ENCODE measurements at regions not wholly inside any gene's neighbourhood (a gene's known extent, or its start where the extent isn't known, plus 50 kb on each side); places are given as distances from the start of the nearest gene placed in this dataset.
A peak's percentile ranks its signal among the peaks of the same experiment; 100 is the strongest.
"Not testable (repeated sequence)": the region's sequence is repeated elsewhere in the genome, so short reads cannot be mapped to it uniquely, and the experiment has no call there.

DNA sequence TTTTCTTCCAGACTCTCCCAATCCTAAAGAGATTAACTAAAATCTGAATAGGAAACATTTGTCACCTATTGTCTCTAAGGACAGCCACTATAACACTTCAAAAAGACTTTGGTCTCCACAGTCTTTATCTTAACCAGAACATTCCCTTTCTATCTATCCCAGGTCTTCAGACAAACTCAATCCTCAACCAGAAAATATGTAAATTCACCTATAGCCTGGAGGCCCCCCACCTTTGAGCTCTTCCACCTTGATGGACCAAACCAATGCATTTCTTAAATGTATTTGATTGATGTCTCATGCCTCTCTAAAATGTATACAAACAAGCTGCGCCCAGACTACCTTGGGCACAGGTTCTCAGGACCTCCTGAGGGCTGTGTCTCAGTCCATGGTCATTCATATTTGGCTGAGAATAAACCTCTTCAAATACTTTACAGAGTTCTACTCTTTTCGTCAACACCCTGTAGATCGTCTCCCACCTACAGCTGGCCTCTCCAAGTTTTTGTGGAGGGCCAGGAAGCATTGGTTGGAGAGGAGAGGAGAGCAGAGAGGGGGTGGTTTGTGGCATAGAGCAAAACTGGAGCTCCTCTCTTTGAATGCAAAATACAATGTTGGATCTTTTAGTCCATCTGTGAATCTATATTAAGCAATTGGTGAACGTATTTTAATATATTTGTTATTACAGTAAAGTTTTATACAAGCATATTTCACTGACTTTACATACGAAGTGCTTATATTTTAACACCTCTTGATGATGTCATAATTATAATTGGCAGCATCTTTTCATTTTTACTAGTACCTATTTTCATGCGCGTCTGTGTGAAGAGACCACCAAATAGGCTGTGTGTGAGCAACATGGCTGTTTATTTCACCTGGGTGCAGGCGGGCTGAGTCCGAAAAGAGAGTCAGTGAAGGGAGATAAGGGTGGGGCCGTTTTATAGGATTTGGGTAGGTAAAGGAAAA lies 230.7 kb upstream of the DUSP10 start:
- no peaks in the 10 kb centered on the region for H3K4me1 ChIP-seq
- 82 to 92% methylated on average over 9 to 10 of the region's 10 CpGs for WGBS, 2 donors
- TF ChIP-seq, protein P1, sequence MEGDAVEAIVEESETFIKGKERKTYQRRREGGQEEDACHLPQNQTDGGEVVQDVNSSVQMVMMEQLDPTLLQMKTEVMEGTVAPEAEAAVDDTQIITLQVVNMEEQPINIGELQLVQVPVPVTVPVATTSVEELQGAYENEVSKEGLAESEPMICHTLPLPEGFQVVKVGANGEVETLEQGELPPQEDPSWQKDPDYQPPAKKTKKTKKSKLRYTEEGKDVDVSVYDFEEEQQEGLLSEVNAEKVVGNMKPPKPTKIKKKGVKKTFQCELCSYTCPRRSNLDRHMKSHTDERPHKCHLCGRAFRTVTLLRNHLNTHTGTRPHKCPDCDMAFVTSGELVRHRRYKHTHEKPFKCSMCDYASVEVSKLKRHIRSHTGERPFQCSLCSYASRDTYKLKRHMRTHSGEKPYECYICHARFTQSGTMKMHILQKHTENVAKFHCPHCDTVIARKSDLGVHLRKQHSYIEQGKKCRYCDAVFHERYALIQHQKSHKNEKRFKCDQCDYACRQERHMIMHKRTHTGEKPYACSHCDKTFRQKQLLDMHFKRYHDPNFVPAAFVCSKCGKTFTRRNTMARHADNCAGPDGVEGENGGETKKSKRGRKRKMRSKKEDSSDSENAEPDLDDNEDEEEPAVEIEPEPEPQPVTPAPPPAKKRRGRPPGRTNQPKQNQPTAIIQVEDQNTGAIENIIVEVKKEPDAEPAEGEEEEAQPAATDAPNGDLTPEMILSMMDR (IDR thresholded peaks at IDR 0.05): no peak
- DNase-seq (no peak), ATAC-seq (no peak), FAIRE-seq (no peak)
- no peaks in the 10 kb centered on the region for H3K36me3 ChIP-seq
- H3K9me3 ChIP-seq: no peaks in the 10 kb centered on the region
- intact Hi-C loops (cut with DNase I): no loop called here
- H3K4me3 ChIP-seq: no peak overlapping the region
- no peak overlapping the region for H3K27ac ChIP-seq
- no peaks in the 10 kb centered on the region for H3K27me3 ChIP-seq

DNA sequence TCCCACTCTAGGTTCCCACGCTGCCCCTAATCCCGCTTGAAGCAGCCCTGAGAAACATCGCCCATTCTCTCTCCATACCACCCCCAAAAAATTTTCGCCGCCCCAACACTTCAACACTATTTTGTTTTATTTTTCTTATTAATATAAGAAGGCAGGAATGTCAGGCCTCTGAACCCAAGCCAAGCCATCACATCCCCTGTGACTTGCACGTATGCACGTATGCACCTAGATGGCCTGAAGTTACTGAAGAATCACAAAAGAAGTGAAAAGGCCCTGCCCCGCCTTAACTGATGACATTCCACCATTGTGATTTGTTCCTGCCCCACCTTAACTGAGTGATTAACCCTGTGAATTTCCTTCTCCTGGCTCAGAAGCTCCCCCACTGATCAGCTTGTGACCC lies 229.1 kb upstream of the DUSP10 start:
- H3K9me3 ChIP-seq; ATAC-seq; FAIRE-seq; H3K4me1 ChIP-seq; intact Hi-C loops (cut with DNase I); H3K27me3 ChIP-seq; H3K27ac ChIP-seq; DNase-seq; H3K4me3 ChIP-seq; H3K36me3 ChIP-seq: not testable (repeated sequence)
- WGBS, 2 donors: 91 to 94% methylated on average over 8 of the region's 8 CpGs

DNA sequence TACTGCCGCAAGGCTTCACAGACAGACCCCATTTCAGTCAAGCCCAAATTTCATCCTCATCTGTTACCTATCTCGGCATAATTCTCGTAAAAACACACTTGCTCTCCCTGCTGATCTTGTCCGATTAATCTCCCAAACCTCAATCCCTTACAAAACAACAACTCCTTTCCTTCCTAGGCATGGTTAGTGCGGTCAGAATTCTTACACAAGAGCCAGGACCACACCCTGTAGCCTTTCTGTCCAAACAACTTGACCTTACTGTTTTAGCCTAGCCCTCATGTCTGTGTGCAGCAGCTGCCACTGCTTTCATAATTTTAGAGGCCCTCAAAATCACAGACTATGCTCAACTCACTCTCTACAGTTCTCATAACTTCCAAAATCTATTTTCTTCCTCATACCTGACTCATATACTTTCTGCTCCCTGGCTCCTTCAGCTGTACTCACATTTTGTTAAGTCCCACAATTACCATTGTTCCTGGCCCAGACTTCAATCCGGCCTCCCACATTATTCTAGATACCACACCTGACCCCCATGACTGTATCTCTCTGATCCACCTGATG lies 227.5 kb upstream of the DUSP10 start:
- WGBS, 2 donors: 89 to 94% methylated on average over 5 to 6 of the region's 6 CpGs
- intact Hi-C loops (cut with DNase I); H3K36me3 ChIP-seq; H3K27ac ChIP-seq; H3K27me3 ChIP-seq; H3K4me1 ChIP-seq; DNase-seq; ATAC-seq; H3K4me3 ChIP-seq; H3K9me3 ChIP-seq; FAIRE-seq: not testable (repeated sequence)

DNA sequence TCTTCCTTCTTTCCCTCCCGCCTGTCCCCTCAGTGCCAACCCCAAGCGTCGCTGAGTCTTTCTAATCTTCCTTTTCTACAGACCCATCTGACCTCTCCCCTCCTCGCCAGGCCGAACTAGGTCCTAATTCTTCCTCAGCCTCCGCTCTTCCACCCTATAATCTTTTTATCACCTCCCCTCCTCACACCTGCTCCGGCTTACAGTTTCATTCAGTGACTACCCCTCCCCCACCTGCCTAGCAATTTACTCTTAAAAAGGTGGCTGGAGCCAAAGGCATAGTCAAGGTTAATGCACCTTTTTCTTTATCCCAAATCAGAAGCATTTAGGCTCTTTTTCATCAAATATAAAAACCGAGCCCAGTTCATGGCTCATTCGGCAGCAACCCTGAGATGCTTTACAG lies 225.6 kb upstream of the DUSP10 start:
- FAIRE-seq; intact Hi-C loops (cut with DNase I); H3K9me3 ChIP-seq; H3K4me1 ChIP-seq; H3K4me3 ChIP-seq; DNase-seq; ATAC-seq; H3K27me3 ChIP-seq; H3K36me3 ChIP-seq; H3K27ac ChIP-seq: not testable (repeated sequence)
- 73 to 76% methylated on average over 6 to 9 of the region's 9 CpGs for WGBS, 2 donors

DNA sequence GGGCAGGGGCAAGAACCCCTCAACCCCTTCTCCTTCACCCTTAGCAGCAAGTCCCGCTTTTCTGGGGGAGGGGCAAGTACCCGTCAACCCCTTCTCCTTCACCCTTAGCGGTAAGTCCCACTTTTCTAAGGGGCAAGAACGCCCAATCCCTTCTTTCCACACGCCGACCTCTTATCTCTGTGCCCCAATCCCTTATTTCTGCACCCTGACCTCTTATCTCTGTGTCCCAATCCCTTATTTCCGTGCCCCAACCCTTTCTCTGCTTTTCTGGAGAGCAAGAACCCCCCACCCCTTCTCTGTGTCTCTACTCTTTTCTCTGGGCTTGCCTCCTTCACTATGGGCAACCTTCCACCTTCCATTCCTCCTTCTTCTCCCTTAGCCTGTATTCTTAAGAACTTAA lies 225.0 kb upstream of the DUSP10 start:
- H3K27ac ChIP-seq; H3K4me3 ChIP-seq; FAIRE-seq; ATAC-seq; intact Hi-C loops (cut with DNase I); H3K36me3 ChIP-seq; H3K4me1 ChIP-seq; H3K9me3 ChIP-seq; DNase-seq; H3K27me3 ChIP-seq: not testable (repeated sequence)
- 83 to 84% methylated on average over 7 of the region's 7 CpGs for WGBS, 2 donors

DNA sequence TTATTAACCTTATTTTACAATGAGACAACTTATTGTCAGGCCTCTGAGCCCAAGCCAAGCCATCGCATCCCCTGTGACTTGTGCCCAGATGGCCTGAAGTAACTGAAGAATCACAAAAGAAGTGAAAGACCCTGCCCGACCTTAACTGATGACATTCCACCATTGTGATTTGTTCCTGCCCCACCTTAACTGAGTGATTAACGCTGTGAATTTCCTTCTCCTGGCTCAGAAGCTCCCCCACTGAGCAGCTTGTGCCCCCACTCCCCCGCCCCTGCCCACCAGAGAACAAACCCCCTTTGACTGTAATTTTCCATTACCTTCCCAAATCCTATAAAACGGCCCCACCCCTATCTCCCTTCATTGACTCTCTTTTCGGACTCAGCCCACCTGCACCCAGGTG lies 224.0 kb upstream of the DUSP10 start:
- ATAC-seq; intact Hi-C loops (cut with DNase I); DNase-seq; H3K9me3 ChIP-seq; FAIRE-seq; H3K36me3 ChIP-seq; H3K27me3 ChIP-seq; H3K4me3 ChIP-seq: not testable (repeated sequence)
- Histone ChIP-seq H3K27ac (peak overlapping the region in 1 of 4 donors; percentile 6), H3K4me1 (peaks cover 0 to 18% (median 7%) of the 10 kb centered on the region in 3 donors)
- 71 to 75% methylated on average over 6 of the region's 6 CpGs for WGBS, 2 donors

DNA sequence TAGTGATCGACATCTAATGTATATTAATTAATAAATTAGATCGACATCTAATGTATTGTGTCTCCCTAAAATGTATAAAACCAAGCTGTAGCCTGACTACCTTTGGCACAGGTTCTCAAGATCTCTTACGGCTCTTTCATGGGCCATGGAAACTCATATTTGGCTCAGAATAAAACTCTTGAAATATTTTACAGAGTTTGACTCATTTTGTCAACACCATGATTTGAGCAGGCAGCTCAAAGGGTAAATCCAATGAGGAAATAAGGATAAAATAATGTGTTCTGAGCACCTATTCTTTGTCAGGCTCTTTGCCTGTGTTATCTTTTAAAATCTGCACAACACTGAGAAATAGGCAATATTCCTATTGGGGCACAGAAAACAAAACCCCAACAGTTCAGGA lies 223.4 kb upstream of the DUSP10 start:
- no peak for DNase-seq
- FAIRE-seq: no peak
- Histone ChIP-seq H3K9me3 (no peaks in the 10 kb centered on the region), H3K27ac (peak overlapping the region in 1 of 4 donors; percentile 6), H3K36me3 (no peaks in the 10 kb centered on the region), H3K4me1 (peaks cover 0 to 18% (median 9%) of the 10 kb centered on the region in 3 donors), H3K27me3 (no peaks in the 10 kb centered on the region), H3K4me3 (no peak overlapping the region)
- WGBS, 2 donors: 72 to 74% methylated on average over 3 of the region's 3 CpGs
- intact Hi-C loops (cut with DNase I): no loop called here
- TF ChIP-seq, protein P1 (IDR thresholded peaks at IDR 0.05): no peak
- peak; percentile 76 to 91 (median 80) for ATAC-seq
